Mucosa of gallbladder (tissue), 1 donor: ENCODE measurements at regions not wholly inside any gene's neighbourhood (a gene's known extent, or its start where the extent isn't known, plus 50 kb on each side); places are given as distances from the start of the nearest gene placed in this dataset.

ENCODE experiments used
- DNase-seq: peaks from one replicate; pipeline ENCODE4 v3.0.0-alpha.2; 2020; ENCODE audit warnings: low spot score
- donor health status: DM: no; HTN: no; CAD: no.

- DNase-seq: no peak
Observed at GRCh38 chr2:15883684-15884083, 56.7 kb upstream of the MYCN start.

- no peak for DNase-seq
Observed at GRCh38 chr2:15884790-15885189, 55.6 kb upstream of the MYCN start.

- no peak for DNase-seq
Observed at GRCh38 chr2:15886231-15886630, 54.1 kb upstream of the MYCN start.

GRCh38 chr2:15889442-15890123 is 50.8 kb upstream of the MYCN start:
- DNase-seq: no peak

GRCh38 chr2:15890124-15890754 is 50.1 kb upstream of the MYCN start:
- DNase-seq: no peak
